NT2/D1 (cell line): ENCODE measurements at regions not wholly inside any gene's neighbourhood (a gene's known extent, or its start where the extent isn't known, plus 50 kb on each side); places are given as distances from the start of the nearest gene placed in this dataset.

Source experiments
- DNase-seq: peaks from one replicate; pipeline ENCODE4 v3.0.0-alpha.2; 2011; ENCODE audit warnings: low read depth, low spot score
- H3K27me3 ChIP-seq: 2 replicates; pipeline ENCODE4 v1.6.0; 2011; ENCODE audit warnings: mild to moderate bottlenecking; ENCODE audit not compliant: insufficient read length, insufficient read depth
- H3K36me3 ChIP-seq: 2 replicates; pipeline ENCODE4 v1.6.1; 2011; ENCODE audit warnings: mild to moderate bottlenecking, low read length, mixed read lengths; ENCODE audit not compliant: insufficient read depth, insufficient read length
- H3K4me1 ChIP-seq: 2 replicates; pipeline ENCODE4 v1.5.1; 2011; ENCODE audit not compliant: insufficient read depth, insufficient read length
- H3K4me3 ChIP-seq: 2 replicates; pipeline ENCODE4 v1.5.1; 2011; ENCODE audit warnings: low read depth; ENCODE audit not compliant: insufficient read length
- H3K9ac ChIP-seq: 2 replicates; pipeline ENCODE4 v1.6.0; 2011; ENCODE audit warnings: low read depth; ENCODE audit not compliant: insufficient read length
- H3K9me3 ChIP-seq: 2 replicates; pipeline ENCODE4 v1.5.1; 2011; ENCODE audit warnings: mild to moderate bottlenecking, low read length; ENCODE audit not compliant: insufficient read depth
- SUZ12 ChIP-seq: IDR thresholded peaks from 2 replicates; pipeline ENCODE4 v1.6.1; 2011; ENCODE audit not compliant: insufficient read length, insufficient read depth; ENCODE audit errors: extremely low read depth
- YY1 ChIP-seq: IDR thresholded peaks from 2 replicates; pipeline ENCODE4 v1.6.1; 2011; ENCODE audit not compliant: insufficient read length, insufficient read depth
- ZNF274 ChIP-seq: IDR thresholded peaks from 2 replicates; pipeline ENCODE4 v1.6.1; 2011; ENCODE audit warnings: mild to moderate bottlenecking, low read depth, low read length

DNA sequence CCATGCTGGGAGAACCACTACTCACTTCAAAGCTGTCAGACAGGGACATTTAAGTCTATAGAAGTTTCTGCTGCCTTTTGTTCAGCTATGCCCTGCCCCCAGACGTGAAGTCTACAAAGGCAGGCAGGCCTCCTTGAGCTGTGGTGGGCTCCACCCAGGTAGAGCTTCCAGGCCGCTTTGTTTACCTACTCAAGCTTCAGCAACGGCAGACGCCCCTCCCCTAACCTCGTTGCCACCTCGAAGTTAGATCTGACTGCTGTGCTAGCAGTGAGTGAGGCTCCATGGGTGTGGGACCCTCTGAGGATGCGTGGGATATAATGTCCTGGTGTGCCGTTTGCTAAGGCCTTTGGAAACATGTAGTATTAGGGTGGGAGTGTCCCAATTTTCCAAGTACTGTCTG is 276.7 kb downstream of the ZIC4 start:
- H3K36me3 ChIP-seq, result no peaks in the 10 kb centered on the region
- TF ChIP-seq ZNF274, result no peak
- no peak for TF ChIP-seq SUZ12
- TF ChIP-seq YY1, result no peak
- DNase-seq, result no peak
- H3K4me1 ChIP-seq, result no peaks in the 10 kb centered on the region
- H3K27me3 ChIP-seq, result no peaks in the 10 kb centered on the region
- H3K4me3 ChIP-seq, result no peak overlapping the region
- peaks cover 8% of the 10 kb centered on the region; the same call in 1 of the 2 replicates for H3K9me3 ChIP-seq
- no peak overlapping the region for H3K9ac ChIP-seq

GRCh38 chr3:147122350-147122749 is 284.0 kb downstream of the ZIC4 start:
- no peak for TF ChIP-seq ZNF274
- no peak for TF ChIP-seq SUZ12
- no peak for TF ChIP-seq YY1
- no peaks in the 10 kb centered on the region for H3K27me3 ChIP-seq
- no peak overlapping the region for H3K9ac ChIP-seq
- DNase-seq, result no peak
- H3K4me3 ChIP-seq, result no peak overlapping the region
- no peaks in the 10 kb centered on the region for H3K36me3 ChIP-seq
- H3K9me3 ChIP-seq, result no peaks in the 10 kb centered on the region
- H3K4me1 ChIP-seq, result no peaks in the 10 kb centered on the region

DNA sequence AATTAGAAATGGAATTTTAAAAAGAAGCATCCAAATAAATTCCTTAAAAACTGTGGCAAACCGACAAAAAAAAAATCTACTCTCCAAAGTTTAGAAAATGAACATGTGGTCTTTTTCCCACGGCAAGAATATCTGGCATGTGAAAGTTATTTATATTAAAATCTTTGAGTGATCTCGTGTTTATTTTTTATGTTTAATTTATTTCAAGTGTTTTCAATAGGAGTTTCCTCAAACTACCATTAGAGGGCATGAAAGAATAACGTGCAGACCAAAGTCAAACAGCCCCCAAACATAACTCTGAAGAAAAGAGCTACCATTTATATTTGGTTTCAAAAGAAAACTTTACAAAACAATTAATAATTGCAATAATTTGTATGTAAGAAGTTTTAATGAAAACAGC is 286.4 kb downstream of the ZIC4 start:
- Histone ChIP-seq H3K27me3 (no peaks in the 10 kb centered on the region), H3K4me3 (no peak overlapping the region), H3K9ac (no peak overlapping the region), H3K4me1 (no peaks in the 10 kb centered on the region), H3K36me3 (no peaks in the 10 kb centered on the region), H3K9me3 (no peaks in the 10 kb centered on the region)
- no peak for TF ChIP-seq SUZ12
- no peak for TF ChIP-seq YY1
- no peak for TF ChIP-seq ZNF274
- DNase-seq, result no peak

DNA sequence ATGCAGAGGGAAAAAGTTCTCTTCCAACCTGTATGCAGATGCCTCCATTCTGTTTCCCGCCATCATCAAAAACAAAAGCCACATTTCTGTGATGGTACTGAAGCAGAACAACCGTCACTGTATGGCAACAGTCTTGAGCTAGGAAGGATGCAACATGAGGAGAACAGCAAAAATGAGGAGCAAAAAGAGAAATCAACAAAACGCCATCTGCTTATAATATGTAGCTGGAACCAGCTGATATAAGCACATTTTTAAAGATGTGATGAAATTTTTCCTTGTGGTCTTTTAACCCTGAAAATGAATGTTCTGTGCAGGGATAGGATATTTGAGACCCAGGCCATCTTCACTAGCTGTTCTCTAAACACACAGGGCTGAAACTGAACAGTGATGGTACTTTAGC is 287.0 kb downstream of the ZIC4 start:
- Histone ChIP-seq H3K9ac (no peak overlapping the region), H3K4me1 (no peaks in the 10 kb centered on the region), H3K36me3 (no peaks in the 10 kb centered on the region), H3K4me3 (no peak overlapping the region), H3K27me3 (no peaks in the 10 kb centered on the region), H3K9me3 (no peaks in the 10 kb centered on the region)
- TF ChIP-seq ZNF274 (no peak), YY1 (no peak), SUZ12 (no peak)
- no peak for DNase-seq

GRCh38 chr3:147118611-147119010 is 287.7 kb downstream of the ZIC4 start:
- Histone ChIP-seq H3K9me3 (no peaks in the 10 kb centered on the region), H3K27me3 (no peaks in the 10 kb centered on the region), H3K36me3 (no peaks in the 10 kb centered on the region), H3K4me3 (no peak overlapping the region), H3K9ac (no peak overlapping the region), H3K4me1 (no peaks in the 10 kb centered on the region)
- no peak for DNase-seq
- TF ChIP-seq ZNF274, result no peak
- no peak for TF ChIP-seq YY1
- no peak for TF ChIP-seq SUZ12

GRCh38 chr3:147117631-147118030 is 288.7 kb downstream of the ZIC4 start:
- no peak for TF ChIP-seq YY1
- no peak for TF ChIP-seq ZNF274
- TF ChIP-seq SUZ12, result no peak
- H3K27me3 ChIP-seq, result no peaks in the 10 kb centered on the region
- H3K4me1 ChIP-seq, result no peaks in the 10 kb centered on the region
- H3K9me3 ChIP-seq, result no peaks in the 10 kb centered on the region
- no peak overlapping the region for H3K9ac ChIP-seq
- no peak overlapping the region for H3K4me3 ChIP-seq
- H3K36me3 ChIP-seq, result no peaks in the 10 kb centered on the region
- DNase-seq, result no peak

DNA sequence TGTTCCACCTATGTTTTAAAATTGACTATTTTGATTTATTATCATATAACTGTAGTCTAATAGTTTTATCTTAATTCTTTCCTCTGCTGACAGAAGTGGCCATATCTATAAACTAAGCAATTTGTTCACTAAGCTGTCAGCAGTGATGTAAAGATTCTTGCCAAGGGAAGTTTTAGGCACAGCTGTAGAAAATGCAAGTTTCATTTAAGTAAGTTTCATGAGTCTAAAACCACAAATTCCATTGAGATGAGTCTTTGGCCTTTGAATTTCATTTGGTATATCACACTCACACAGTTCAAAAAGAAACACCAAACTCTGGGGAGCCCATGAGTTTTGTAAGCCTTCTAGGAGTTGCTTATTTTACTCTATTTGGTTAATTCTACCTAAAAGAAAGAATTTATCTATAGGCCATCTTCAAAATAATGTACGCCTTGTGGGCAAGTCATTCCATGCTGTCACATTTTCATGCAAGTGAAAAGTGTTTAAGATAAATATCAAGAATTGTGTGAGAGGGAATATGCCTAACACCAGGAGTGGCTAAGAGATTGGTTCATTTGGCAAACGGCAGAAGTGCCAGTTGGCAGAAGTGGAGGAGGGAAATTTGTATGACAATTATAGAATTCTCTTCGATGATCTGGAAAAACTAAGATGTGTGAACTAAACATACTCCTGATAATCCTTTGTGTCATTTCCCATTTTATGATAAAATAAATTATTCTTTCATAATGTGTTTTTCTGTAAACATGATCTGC is 292.9 kb downstream of the ZIC4 start:
- Histone ChIP-seq H3K36me3 (no peaks in the 10 kb centered on the region), H3K27me3 (no peaks in the 10 kb centered on the region), H3K4me1 (no peaks in the 10 kb centered on the region), H3K4me3 (no peak overlapping the region), H3K9ac (no peak overlapping the region), H3K9me3 (no peaks in the 10 kb centered on the region)
- TF ChIP-seq SUZ12, result no peak
- TF ChIP-seq ZNF274, result no peak
- TF ChIP-seq YY1, result no peak
- DNase-seq, result no peak
